ENCODE measurements at regions not wholly inside any gene's neighbourhood (a gene's known extent, or its start where the extent isn't known, plus 50 kb on each side); places are given as distances from the start of the nearest gene placed in this dataset.

DNA sequence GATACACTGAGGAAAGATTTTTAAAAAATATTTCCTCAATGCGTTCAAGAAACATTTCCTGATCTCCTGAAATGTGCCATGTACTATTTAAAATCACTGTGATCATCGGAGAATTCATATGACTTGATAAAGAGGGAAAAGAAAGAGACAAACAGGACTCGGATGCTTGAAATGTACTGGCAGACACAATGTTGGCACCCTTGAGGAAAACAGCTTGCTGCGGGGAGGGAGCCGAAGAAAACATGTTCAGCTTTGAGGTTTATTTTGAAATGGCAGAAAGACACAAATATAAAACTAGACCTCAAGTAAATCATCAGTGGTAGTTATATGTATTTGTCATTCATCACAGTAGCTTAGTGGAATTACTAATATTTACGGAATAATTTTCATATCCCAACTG lies 100.9 kb upstream of the BRINP3 start:
- no peaks in the 10 kb centered on the region for H3K9me3 ChIP-seq (ENCODE audit: control insufficient read depth, insufficient read depth, low read depth, low read length)
- H3K9ac ChIP-seq (ENCODE audit: insufficient read depth, low read length), result no peak overlapping the region
- no peak for DNase-seq (ENCODE audit: low read depth in 2 of 2)
- no peak for TF ChIP-seq EZH2 (IDR thresholded peaks at IDR 0.05; ENCODE audit: low read length, missing control alignments)
- H2AFZ ChIP-seq (ENCODE audit: low read length), result no peak overlapping the region
- no peak overlapping the region for H3K27ac ChIP-seq (ENCODE audit: insufficient read depth, low read length)
- no peak overlapping the region for H3K4me3 ChIP-seq (replicated peaks in 1 of 4; ENCODE audit: control extremely low read depth in 1 of 4, insufficient read depth in 1 of 4, low read depth in 3 of 4, low read length in 4 of 4)
- no peaks in the 10 kb centered on the region for H3K36me3 ChIP-seq (ENCODE audit: control insufficient read depth, insufficient read depth, low read length)
- no peaks in the 10 kb centered on the region for H3K4me1 ChIP-seq (ENCODE audit: control insufficient read depth, extremely low read depth, insufficient read depth, low read length)
- no peak overlapping the region for H3K4me2 ChIP-seq (ENCODE audit: extremely low read depth, insufficient read depth, low read length)
- H4K20me1 ChIP-seq (ENCODE audit: control insufficient read depth, extremely low read depth, insufficient read depth, low read length), result no peaks in the 10 kb centered on the region
- no peaks in the 10 kb centered on the region for H3K27me3 ChIP-seq (ENCODE audit: control insufficient read depth, insufficient read depth, low read length)
- H3K79me2 ChIP-seq (ENCODE audit: control insufficient read depth, insufficient read depth, low read length), result no peaks in the 10 kb centered on the region

DNA sequence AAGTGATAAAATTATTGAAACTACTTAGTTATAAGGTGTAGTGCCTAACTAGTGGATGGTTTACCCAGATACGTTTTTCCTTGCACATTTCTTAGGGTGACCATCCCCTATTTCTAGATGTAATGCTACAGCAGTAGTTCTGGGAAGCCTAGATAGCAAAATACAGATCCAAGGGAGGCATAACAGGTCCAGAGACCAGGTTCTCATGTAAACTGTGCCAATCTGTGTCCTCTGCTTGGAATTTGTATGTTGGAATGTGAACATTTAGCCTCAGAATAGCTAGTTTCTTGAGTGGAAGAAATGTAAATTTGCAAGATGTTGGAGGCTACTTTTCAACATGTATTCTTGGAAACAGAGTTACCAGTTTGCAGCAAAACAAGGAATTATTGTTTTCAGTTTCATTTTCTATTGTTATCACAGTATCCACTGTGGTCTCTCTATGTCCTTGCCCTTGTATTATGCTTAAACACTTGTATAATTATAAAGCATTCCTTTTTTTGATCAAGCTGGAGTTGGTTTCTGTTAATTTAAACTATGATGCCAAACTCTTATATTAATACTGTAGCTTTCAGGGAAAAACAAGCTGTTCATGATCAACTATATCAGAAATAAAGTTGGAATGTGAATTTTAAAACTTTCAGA lies 102.0 kb upstream of the BRINP3 start:
- Histone ChIP-seq H3K4me1 (ENCODE audit: control insufficient read depth, extremely low read depth, insufficient read depth, low read length) (no peaks in the 10 kb centered on the region), H3K9me3 (ENCODE audit: control insufficient read depth, insufficient read depth, low read depth, low read length) (no peaks in the 10 kb centered on the region), H3K79me2 (ENCODE audit: control insufficient read depth, insufficient read depth, low read length) (no peaks in the 10 kb centered on the region), H3K27me3 (ENCODE audit: control insufficient read depth, insufficient read depth, low read length) (no peaks in the 10 kb centered on the region), H3K36me3 (ENCODE audit: control insufficient read depth, insufficient read depth, low read length) (no peaks in the 10 kb centered on the region), H3K27ac (ENCODE audit: insufficient read depth, low read length) (no peak overlapping the region), H3K4me2 (ENCODE audit: extremely low read depth, insufficient read depth, low read length) (no peak overlapping the region), H4K20me1 (ENCODE audit: control insufficient read depth, extremely low read depth, insufficient read depth, low read length) (no peaks in the 10 kb centered on the region), H3K9ac (ENCODE audit: insufficient read depth, low read length) (no peak overlapping the region), H2AFZ (ENCODE audit: low read length) (no peak overlapping the region), H3K4me3 (replicated peaks in 1 of 4; ENCODE audit: control extremely low read depth in 1 of 4, insufficient read depth in 1 of 4, low read depth in 3 of 4, low read length in 4 of 4) (peak overlapping the region in 1 of 4 experiments; percentile 27)
- DNase-seq (ENCODE audit: low read depth in 2 of 2), result peak in 1 of 2 donors; percentile 10
- TF ChIP-seq, protein P1, sequence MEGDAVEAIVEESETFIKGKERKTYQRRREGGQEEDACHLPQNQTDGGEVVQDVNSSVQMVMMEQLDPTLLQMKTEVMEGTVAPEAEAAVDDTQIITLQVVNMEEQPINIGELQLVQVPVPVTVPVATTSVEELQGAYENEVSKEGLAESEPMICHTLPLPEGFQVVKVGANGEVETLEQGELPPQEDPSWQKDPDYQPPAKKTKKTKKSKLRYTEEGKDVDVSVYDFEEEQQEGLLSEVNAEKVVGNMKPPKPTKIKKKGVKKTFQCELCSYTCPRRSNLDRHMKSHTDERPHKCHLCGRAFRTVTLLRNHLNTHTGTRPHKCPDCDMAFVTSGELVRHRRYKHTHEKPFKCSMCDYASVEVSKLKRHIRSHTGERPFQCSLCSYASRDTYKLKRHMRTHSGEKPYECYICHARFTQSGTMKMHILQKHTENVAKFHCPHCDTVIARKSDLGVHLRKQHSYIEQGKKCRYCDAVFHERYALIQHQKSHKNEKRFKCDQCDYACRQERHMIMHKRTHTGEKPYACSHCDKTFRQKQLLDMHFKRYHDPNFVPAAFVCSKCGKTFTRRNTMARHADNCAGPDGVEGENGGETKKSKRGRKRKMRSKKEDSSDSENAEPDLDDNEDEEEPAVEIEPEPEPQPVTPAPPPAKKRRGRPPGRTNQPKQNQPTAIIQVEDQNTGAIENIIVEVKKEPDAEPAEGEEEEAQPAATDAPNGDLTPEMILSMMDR (conservative IDR thresholded peaks at IDR 0.05 in 1 of 2, IDR thresholded peaks at IDR 0.05 in 1 of 2; ENCODE audit: low read depth in 1 of 2, low read length in 2 of 2), result no peak
- TF ChIP-seq EZH2 (IDR thresholded peaks at IDR 0.05; ENCODE audit: low read length, missing control alignments), result no peak

DNA sequence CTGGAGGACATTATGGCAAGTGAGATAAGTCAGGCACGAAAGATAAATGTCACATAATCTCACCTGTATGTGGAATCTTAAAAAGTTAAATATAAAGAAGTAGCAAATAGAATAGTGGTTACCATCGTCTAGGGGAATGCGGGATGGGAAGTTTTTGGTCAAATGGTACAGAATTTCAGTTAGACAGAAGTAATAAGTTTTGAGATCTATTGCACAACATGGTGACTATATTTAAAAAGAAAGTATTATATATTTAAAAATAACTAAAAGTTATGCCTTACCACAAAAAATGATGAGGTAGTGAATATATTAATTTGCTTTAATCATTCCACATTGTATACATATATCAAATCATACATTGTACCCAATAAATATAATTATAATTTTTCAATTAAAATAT lies 106.2 kb upstream of the BRINP3 start:
- Histone ChIP-seq H3K27me3 (ENCODE audit: control insufficient read depth, insufficient read depth, low read length) (no peaks in the 10 kb centered on the region), H4K20me1 (ENCODE audit: control insufficient read depth, extremely low read depth, insufficient read depth, low read length) (no peaks in the 10 kb centered on the region), H3K4me3 (replicated peaks in 1 of 4; ENCODE audit: control extremely low read depth in 1 of 4, insufficient read depth in 1 of 4, low read depth in 3 of 4, low read length in 4 of 4) (no peak overlapping the region), H3K36me3 (ENCODE audit: control insufficient read depth, insufficient read depth, low read length) (no peaks in the 10 kb centered on the region), H3K27ac (ENCODE audit: insufficient read depth, low read length) (no peak overlapping the region), H3K4me1 (ENCODE audit: control insufficient read depth, extremely low read depth, insufficient read depth, low read length) (no peaks in the 10 kb centered on the region), H3K9me3 (ENCODE audit: control insufficient read depth, insufficient read depth, low read depth, low read length) (no peaks in the 10 kb centered on the region), H3K79me2 (ENCODE audit: control insufficient read depth, insufficient read depth, low read length) (no peaks in the 10 kb centered on the region), H2AFZ (ENCODE audit: low read length) (no peak overlapping the region), H3K9ac (ENCODE audit: insufficient read depth, low read length) (no peak overlapping the region), H3K4me2 (ENCODE audit: extremely low read depth, insufficient read depth, low read length) (no peak overlapping the region)
- DNase-seq (ENCODE audit: low read depth in 2 of 2), result no peak
- TF ChIP-seq, protein P1 (conservative IDR thresholded peaks at IDR 0.05 in 1 of 2, IDR thresholded peaks at IDR 0.05 in 1 of 2; ENCODE audit: low read depth in 1 of 2, low read length in 2 of 2), result no peak
- no peak for TF ChIP-seq EZH2 (IDR thresholded peaks at IDR 0.05; ENCODE audit: low read length, missing control alignments)

Data from fibroblast of lung (primary cell).